UCSD-AML1 (cell line): ENCODE measurements at regions not wholly inside any gene's neighbourhood (a gene's known extent, or its start where the extent isn't known, plus 50 kb on each side); places are given as distances from the start of the nearest gene placed in this dataset.
"Not testable (repeated sequence)": the region's sequence is repeated elsewhere in the genome, so short reads cannot be mapped to it uniquely, and the experiment has no call there.

Source experiments
- DNase-seq: peaks from one replicate; lab custom pipeline; 2025; ENCODE audit not compliant: unreplicated experiment; lab: John Stamatoyannopoulos, UW

DNA sequence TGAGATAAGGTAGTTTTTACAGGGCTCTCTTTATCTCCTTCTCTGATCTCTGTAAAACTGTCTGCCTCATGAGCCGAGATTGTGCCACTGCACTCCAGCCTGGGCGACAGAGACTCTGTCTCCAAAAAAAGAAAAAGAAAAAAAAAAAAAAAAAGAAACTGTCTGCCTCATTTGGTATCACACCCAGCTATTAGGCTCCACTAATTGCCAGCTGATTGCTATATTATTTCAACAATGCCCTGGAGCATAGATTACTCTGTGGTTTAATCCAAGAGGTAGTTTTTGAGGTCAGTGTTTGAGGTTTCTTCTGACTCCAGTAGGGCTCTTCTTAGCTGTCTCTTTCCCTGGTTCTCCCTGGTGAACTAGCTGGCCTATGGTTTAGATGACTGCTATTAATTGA lies 268.1 kb upstream of the PLPP4 start:
- DNase-seq = no peak

DNA sequence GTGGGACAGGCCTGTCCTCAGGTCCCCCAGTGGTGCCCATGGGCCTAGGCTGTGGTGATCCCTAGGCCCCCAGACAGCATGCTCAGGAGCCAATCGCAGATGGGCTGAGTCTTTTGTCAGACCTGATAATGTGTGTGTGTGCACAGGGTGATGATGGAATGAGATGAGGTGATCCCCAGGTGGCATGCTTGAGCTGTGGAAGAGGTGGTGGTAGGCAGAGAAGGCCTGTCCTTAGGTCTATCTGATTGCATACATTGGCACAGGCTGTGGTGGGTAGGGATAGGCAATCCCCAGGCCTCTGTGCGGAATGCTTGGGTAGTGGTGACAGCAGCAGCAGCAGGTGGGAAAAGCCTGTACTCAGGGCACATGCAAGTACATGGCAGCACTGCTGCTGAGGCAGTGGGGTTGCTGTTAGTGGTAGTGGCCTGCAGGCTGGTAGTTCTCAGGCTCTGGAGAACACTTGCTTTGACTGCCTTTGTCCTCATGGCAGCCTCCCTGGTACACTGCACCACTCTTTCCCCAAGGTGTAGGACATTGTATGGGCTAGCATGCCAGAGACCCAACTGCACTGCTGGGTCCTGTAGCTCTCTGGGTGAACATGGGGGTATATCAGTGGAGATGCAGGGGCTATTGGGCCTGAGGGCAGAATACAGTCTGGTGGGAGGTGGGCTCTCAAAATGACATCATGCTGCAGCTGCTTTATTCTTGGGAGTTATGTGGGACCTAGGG lies 260.9 kb upstream of the PLPP4 start:
- DNase-seq = no peak

DNA sequence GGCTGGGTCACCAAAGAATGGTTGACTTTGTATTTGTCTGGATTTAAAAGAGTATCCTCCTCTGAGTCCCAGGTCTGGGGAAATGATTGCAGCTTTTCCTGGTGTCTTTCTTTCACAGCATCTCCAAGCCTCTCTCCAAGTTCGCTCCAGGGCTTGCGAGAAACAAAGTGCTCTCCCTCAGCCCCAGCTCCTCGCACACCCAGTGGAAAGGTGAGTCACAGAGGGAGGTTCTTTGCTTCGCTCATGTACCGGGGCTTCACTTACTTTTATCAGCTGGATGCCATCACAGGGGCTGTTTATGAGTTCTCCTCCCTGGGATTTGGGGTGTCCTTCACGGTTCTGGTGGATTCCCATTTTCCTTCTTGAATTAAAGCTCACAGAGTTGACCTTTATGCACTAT lies 252.2 kb upstream of the PLPP4 start:
- no peak for DNase-seq

GRCh38 chr10:120205368-120206018 lies 251.5 kb upstream of the PLPP4 start:
- no peak for DNase-seq

GRCh38 chr10:120208488-120208887 lies 248.5 kb upstream of the PLPP4 start:
- DNase-seq = no peak

- DNase-seq = no peak
These were observed 247.8 kb upstream of the PLPP4 start for GRCh38 chr10:120209124-120209762.

- DNase-seq = no peak
These were observed 244.8 kb upstream of the PLPP4 start for GRCh38 chr10:120212275-120212674.

DNA sequence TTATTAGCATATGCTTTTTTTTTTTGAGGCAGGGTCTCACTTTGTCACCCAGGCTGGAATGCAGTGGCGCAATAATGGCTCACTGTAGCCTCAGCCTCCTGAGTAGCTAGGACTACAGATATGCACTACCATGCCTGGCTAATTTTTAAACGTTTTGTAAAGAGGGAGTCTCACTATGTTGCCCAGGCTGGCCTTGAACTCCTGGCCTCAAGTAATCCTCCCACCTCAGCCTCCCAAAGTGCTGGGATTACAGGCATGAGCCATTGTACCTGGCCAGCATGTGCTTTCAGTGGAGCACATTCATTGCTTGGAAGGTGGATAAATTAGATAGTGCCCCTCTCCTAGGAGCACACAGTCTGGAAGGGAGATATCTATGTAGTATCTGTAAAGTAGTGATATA lies 243.7 kb upstream of the PLPP4 start:
- not testable (repeated sequence) for DNase-seq

- no peak for DNase-seq
These were observed 239.3 kb upstream of the PLPP4 start for GRCh38 chr10:120217736-120218135.

- DNase-seq = no peak
These were observed 235.0 kb upstream of the PLPP4 start for GRCh38 chr10:120221873-120222485.

GRCh38 chr10:120229641-120230040 lies 227.4 kb upstream of the PLPP4 start:
- DNase-seq = no peak

- not testable (repeated sequence) for DNase-seq
These were observed 217.3 kb upstream of the PLPP4 start for GRCh38 chr10:120239695-120240094.

GRCh38 chr10:120251821-120252442 lies 205.1 kb upstream of the PLPP4 start:
- no peak for DNase-seq

GRCh38 chr10:120253131-120253530 lies 203.9 kb upstream of the PLPP4 start:
- DNase-seq = no peak

DNA sequence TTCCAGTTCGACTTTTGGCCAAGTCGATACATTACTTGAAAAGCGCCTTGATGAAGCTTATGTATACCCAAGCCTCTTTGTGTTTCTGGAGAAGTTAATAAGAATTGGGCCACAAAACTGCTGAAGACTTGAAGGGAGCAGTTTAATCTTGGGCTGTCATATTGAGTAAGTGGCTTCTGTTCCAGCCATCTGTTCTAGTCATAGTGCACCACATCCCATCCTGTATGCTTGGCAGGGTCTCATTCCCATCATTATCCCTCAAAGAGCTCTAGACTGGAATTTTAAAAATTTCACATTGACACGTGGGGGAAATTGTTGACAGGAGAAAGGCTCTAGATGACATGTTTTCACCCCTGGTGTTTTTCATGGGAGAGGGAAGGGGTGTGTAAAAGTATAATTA lies 196.6 kb upstream of the PLPP4 start:
- DNase-seq = no peak

DNA sequence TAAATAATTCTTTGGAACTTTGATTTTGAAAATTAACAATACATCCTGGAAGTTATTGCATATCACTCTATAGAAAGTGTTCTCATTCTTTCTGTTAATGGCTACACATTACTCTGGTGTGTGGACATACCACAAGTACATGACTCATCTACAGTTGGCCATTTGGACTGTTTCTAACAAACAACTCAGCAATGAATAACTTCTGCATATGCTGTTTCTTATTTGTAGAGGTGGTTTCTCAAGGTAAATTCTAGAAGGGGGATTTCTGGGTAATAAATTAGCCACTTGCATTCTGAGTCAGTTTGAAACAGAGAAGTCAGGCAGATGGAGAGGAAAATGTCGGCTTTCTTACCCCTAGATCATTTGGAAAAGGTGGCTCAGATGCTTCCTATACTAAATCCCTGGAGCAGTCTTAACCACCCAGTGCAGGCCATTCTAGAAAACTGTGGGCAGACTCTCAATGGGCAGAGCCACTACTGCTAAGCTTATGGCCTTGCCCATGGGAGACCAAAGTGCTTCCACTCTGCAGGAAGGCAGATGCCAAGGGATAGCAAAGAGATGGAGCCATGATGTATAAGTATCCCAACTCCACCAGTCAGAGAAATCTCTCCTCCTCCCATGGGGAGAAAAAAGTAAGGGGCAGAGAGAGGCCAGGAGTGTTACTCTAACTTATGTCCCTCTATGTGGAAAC lies 194.0 kb upstream of the PLPP4 start:
- no peak for DNase-seq

DNA sequence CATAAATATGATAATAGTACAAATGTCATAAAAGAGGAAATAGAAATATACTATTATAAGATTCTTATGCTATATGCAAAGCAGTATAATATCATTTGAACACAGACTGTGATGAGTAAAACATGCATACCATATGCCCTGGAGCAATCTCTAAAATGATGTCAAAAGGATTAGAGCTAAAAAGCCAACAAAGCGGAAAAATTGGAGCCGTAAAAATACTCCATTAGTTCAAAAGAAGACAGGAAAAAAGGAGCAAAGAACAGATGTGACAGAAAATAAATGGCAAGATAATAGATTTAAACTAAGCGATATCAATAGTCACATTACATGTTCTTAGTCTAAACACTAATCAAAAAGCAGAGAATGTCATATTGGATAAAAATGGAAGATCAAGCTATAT lies 191.0 kb upstream of the PLPP4 start:
- DNase-seq = no peak

DNA sequence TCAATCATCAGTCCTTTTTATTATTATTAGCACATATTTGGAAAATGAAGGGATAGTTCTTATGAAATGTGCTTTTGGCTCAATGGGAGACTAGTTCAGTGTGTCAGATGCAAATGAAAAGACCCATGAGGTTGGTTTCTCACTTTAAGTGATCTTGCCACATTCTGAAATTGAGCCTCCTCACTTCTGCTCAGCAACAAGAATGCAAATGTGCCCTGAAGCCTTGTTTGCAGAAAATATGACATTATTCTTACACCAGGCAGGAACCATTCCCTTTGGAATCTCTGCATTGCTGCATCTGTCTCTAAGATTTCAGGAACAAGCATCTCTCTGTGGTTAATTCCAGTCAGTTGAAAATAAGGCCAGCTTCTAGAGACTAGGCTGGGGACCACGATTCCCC lies 186.1 kb upstream of the PLPP4 start:
- no peak for DNase-seq

GRCh38 chr10:120271696-120272095 lies 185.3 kb upstream of the PLPP4 start:
- no peak for DNase-seq

DNA sequence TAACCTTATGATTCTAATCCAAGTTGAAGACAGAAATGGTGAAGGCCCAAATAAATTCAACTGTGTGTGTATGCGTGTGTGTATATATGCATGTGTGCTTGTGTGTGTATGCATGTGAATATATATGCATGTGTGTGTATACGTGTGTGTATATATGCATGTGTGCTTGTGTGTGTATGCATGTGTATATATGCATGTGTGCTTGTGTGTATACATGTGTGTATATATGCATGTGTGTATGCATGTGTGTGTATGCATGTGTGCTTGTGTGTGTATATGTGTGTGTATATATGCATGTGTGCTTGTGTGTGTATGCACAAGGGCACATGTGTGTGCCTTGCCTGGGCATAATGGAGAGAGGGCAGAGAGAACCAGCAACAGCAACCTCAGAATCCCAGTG lies 184.7 kb upstream of the PLPP4 start:
- no peak for DNase-seq

DNA sequence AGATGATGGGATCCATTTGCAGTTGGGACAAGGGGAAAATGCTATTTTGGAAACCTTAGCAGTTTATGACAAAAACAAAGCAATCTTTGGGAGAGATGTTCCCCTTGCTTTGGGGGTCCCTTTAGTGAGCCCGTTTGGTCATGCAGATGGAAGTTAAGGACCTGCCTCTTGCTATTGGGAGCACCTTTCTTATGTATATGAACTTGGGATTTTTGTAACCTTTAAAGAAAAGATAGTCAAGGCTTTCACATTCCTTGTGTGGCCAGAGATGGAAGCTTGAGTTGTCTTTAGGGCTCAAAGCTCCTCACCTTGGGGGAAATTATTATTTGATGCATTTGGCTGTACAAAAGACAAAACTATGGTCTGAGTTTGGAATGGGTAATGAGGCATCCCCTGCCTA lies 179.0 kb upstream of the PLPP4 start:
- DNase-seq = no peak
